HUES48 (cell line): ENCODE measurements at regions not wholly inside any gene's neighbourhood (a gene's known extent, or its start where the extent isn't known, plus 50 kb on each side); places are given as distances from the start of the nearest gene placed in this dataset.
"Not testable (repeated sequence)": the region's sequence is repeated elsewhere in the genome, so short reads cannot be mapped to it uniquely, and the experiment has no call there.

Experiments
- H3K27ac ChIP-seq: one replicate; pipeline ENCODE4 v1.7.0; 2013; ENCODE audit warnings: low read depth, low read length, inconsistent platforms
- H3K27me3 ChIP-seq: 2 replicates; pipeline ENCODE4 v1.6.1; 2013; ENCODE audit warnings: mild to moderate bottlenecking, low read length; ENCODE audit not compliant: control insufficient read depth, insufficient read depth
- H3K36me3 ChIP-seq: 2 replicates; pipeline ENCODE4 v1.6.1; 2013; ENCODE audit warnings: low read length; ENCODE audit not compliant: control insufficient read depth, insufficient read depth
- H3K4me1 ChIP-seq: 2 replicates; pipeline ENCODE4 v1.6.1; 2013; ENCODE audit warnings: mild to moderate bottlenecking, low read length; ENCODE audit not compliant: control insufficient read depth, insufficient read depth
- H3K4me3 ChIP-seq: 2 replicates; pipeline ENCODE4 v1.5.1; 2013; ENCODE audit warnings: mild to moderate bottlenecking, low read depth, low read length
- H3K9ac ChIP-seq: 2 replicates; pipeline ENCODE4 v1.6.1; 2013; ENCODE audit warnings: mild to moderate bottlenecking, low read depth, low read length, moderate library complexity
- H3K9me3 ChIP-seq: 2 replicates; pipeline ENCODE4 v1.6.1; 2013; ENCODE audit warnings: low read length; ENCODE audit not compliant: control insufficient read depth, insufficient read depth

DNA sequence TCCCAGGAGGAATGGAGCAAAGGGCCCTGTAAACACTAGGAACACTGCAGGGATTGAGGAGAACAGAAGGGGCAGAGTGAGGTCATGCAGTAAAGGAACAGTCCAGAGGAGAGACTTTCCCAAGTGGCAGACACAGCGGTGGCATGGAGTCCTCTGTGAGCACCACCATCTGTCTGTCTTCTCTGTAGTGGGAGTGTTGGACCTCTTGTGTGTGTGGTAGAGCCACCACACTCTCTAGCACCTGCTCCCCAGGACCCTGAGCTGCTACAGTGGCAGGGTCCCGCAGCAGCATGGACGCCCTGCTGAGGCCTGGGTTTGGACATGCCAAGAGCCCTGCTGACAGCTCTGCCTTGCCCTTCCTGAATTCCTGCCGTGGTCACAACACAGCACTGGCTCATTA lies 75.7 kb upstream of the LARP1 start:
- Histone ChIP-seq H3K27ac (no peak overlapping the region), H3K9ac (no peak overlapping the region), H3K27me3 (no peaks in the 10 kb centered on the region), H3K9me3 (no peaks in the 10 kb centered on the region), H3K36me3 (no peaks in the 10 kb centered on the region), H3K4me3 (no peak overlapping the region), H3K4me1 (peaks cover 9% of the 10 kb centered on the region; the same call in 1 of the 2 replicates)

DNA sequence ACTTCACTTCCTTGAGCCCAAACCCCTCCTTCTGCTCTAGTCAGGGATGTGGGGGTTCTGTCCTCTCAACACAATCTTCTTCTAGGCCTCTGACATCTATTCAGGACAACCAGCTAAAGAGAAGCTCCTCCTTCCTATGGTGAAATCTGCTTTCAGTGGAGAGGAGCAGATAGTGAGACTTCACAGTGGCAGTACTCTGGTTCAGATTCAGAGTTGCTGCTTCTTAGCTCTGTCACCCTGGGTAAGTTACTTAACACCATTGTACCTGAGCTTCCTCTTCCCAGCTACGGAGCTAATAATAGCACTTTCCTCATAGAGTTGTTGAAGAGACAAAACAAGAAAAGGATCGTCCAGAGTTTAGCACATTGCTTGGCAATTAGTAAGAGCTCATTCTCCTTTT lies 77.3 kb upstream of the LARP1 start:
- Histone ChIP-seq H3K9ac (no peak overlapping the region), H3K4me3 (no peak overlapping the region), H3K27me3 (no peaks in the 10 kb centered on the region), H3K4me1 (0 out of 2 replicates have a peak, but pooled peaks cover 3% of the 10 kb centered on the region), H3K27ac (no peak overlapping the region), H3K36me3 (no peaks in the 10 kb centered on the region), H3K9me3 (no peaks in the 10 kb centered on the region)

DNA sequence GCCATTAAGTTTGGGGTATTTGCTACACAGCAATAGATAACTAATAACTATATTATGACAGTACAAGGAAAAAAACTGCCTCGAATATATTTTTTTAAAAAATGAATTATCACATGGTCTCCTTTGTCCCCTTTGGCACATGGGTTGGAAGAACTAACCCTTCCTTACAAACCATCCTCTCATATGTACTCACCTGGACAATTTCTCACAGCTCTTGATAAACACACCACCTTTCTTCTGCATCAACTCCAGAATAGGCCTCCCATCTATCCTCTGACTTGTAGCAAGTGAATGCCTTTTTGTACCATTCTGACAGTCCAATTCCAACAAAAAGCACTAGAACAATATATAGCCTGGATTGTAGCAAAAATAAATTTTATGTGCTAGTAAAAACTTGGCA lies 78.7 kb upstream of the LARP1 start:
- Histone ChIP-seq H3K27ac (no peak overlapping the region), H3K4me1 (0 out of 2 replicates have a peak, but pooled peaks cover 3% of the 10 kb centered on the region), H3K36me3 (no peaks in the 10 kb centered on the region), H3K9ac (no peak overlapping the region), H3K4me3 (no peak overlapping the region), H3K9me3 (no peaks in the 10 kb centered on the region), H3K27me3 (no peaks in the 10 kb centered on the region)

DNA sequence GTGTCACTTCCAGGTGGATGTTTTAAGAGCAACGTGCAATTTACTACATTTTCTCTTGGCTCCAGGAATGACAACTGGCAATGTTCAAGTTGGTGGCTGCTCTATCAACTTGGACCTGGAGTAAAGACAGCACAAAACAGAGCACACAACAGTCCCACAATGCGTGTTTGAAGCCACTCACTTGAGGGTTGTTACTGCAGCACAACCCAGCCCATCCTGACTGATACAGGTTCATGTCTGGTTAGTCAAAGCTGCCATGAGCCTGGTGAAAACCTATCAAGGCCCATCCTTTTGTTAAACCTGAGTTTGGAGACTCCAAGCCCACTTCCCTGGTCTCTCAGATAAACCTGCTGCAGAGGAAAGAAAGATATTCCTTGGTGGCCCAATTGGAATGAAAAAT lies 81.1 kb upstream of the LARP1 start:
- no peaks in the 10 kb centered on the region for H3K27me3 ChIP-seq

DNA sequence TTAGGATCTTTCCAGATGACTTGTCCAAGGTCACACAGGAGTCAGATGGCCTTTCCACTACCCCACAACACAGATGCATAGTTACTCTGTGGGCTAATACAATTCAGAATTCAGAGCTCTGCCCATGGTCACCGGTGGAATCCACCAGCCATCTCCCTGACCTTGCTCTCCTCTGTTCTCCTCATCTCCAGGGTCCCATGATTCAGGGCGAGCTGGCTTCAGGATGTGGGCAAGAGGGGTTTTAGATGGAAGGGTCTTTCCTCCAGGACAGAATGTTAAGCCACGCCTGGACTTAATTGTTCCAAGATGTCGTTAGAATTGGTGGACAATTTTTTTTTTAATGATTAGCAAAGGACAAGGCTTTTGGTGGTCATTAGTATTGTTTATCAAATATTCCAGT lies 81.7 kb upstream of the LARP1 start:
- no peaks in the 10 kb centered on the region for H3K27me3 ChIP-seq
- H3K9ac ChIP-seq: no peak overlapping the region
- no peak overlapping the region for H3K27ac ChIP-seq

More for the DNA sequence above, 81.1 kb upstream of the LARP1 start:
- Histone ChIP-seq H3K4me3 (no peak overlapping the region), H3K9me3 (no peaks in the 10 kb centered on the region), H3K36me3 (no peaks in the 10 kb centered on the region), H3K4me1 (0 out of 2 replicates have a peak, but pooled peaks cover 3% of the 10 kb centered on the region), H3K27ac (no peak overlapping the region), H3K9ac (no peak overlapping the region)

DNA sequence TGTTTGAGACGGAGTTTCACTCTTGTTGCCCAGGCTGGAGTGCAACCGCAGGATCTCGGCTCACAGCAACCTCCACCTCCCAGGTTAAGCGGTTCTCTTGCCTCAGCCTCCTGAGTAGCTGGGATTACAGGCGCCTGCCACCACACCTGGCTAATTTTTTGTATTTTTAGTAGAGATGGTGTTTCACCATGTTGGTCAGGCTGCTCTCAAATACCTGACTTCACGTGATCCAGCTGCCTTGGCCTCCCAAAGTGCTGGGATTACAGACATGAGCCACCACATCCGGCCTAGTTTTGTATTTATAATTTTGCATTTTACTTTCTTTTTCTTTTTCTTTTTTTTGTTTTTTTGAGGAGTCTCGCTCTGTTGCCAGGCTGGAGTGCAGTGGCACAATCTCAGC lies 85.3 kb upstream of the LARP1 start:
- not testable (repeated sequence) for H3K4me3 ChIP-seq, H3K9ac ChIP-seq, H3K9me3 ChIP-seq, H3K27me3 ChIP-seq, H3K4me1 ChIP-seq, H3K36me3 ChIP-seq, H3K27ac ChIP-seq

More for the DNA sequence above, 81.7 kb upstream of the LARP1 start:
- H3K4me3 ChIP-seq: no peak overlapping the region
- no peaks in the 10 kb centered on the region for H3K36me3 ChIP-seq
- H3K9me3 ChIP-seq: no peaks in the 10 kb centered on the region
- H3K4me1 ChIP-seq: 0 out of 2 replicates have a peak, but pooled peaks cover 3% of the 10 kb centered on the region

DNA sequence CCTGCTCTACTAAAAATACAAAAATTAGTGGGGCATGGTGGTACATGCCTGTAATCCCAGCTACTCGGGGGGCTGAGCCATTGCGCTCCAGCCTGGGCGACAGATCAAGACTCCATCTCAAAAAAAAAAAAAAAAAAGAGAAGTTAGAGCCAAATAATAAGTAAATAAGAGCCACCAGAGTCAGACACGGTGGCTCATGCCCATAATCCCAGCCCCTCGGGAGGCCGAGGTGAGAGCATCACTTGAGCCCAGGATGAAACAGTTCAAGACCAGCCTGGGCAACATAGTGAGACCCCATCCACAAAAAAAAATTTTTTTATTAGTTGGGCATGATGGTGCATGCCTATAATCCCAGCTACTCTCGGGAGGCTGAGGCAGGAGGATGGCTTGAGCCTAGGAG lies 85.8 kb upstream of the LARP1 start:
- Histone ChIP-seq H3K9ac (no peak overlapping the region), H3K4me1 (no peaks in the 10 kb centered on the region), H3K27ac (no peak overlapping the region), H3K36me3 (no peaks in the 10 kb centered on the region), H3K9me3 (peaks cover 12% of the 10 kb centered on the region), H3K27me3 (no peaks in the 10 kb centered on the region), H3K4me3 (no peak overlapping the region)

DNA sequence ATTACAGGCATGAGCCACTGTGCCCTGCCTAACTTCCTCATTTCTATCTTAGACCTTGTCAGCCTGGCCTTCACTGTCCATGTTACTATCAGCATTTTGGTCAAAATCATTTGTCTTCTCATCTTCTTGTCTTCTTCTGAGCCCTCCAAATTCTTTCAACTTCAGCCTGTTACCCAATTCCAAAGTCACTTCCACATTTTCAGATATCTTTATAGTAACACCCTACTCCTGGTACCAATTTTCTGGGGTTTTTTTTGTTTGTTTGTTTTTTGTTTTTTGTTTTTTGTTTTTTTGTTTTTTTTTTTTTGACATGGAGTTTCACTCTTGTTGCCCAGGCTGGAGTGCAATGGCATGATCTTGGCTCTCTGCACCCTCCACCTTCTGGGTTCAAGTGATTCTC lies 90.3 kb upstream of the LARP1 start:
- Histone ChIP-seq H3K4me3 (no peak overlapping the region), H3K9ac (no peak overlapping the region), H3K9me3 (peaks cover 17% of the 10 kb centered on the region), H3K27me3 (no peaks in the 10 kb centered on the region), H3K27ac (no peak overlapping the region), H3K36me3 (no peaks in the 10 kb centered on the region), H3K4me1 (no peaks in the 10 kb centered on the region)

DNA sequence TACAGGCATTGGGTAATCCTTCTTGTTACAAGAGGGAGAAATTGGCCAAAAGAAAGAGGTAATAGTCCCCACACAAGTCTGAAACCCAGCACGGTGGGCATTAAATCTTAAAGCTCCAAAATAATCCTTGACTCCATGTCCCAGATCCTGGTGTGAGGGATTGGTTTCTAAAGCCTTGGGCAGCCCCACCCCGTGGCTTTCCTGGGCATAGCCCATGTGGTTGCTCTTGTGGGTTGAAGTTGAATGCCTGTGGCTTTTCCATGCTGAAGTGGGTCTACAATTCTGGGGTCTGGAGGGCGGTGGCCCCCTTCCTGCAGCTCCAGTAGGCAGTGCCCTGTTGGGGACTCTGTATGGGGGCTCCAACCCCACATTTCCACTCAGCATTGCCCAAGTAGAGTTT lies 91.8 kb upstream of the LARP1 start:
- Histone ChIP-seq H3K4me1 (no peaks in the 10 kb centered on the region), H3K9ac (no peak overlapping the region), H3K27me3 (no peaks in the 10 kb centered on the region), H3K27ac (no peak overlapping the region), H3K4me3 (no peak overlapping the region), H3K9me3 (peaks cover 17% of the 10 kb centered on the region), H3K36me3 (no peaks in the 10 kb centered on the region)

DNA sequence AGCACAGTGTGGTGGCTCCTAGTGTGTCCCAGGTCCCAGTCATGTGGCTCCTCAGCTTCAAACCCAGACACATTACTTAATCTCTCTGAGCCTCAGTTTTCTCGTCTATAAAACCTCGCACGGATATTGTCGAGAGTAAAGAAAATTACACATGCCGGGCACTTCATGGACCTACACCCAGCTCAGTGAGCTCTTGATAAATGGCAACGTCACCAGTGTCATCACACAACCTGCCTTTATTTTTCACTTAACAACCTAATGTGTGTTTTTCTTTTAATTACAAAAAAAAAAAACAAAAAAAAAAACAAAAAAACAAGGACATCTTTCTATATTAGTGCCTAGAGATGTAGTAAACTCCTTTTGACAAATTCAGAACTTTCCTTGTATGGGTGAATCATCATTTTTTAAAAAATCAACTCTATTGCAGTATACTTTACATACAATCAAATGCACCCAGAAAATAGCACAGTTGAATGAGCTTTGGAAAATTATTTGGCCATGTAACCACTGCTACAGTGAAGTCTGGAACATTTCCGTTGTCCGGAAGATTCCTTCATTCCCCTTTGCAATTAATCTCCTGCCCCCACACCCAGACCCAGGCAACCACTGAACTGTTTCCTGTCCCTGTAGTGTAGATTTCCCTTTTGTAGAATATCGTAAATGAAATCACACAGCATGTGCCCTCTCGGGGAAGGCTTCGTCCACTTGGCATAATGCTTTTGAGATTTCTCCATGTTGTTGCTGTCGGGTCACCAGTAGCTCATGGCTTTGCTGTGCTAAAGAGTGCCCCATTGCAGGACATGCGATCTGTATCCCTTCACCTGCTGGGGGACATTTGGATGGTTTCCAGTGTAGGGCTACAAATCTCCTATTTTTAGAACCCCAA lies 100.4 kb upstream of the LARP1 start:
- 0 out of 2 replicates have a peak, but pooled peaks cover 3% of the 10 kb centered on the region for H3K4me1 ChIP-seq
- H3K9me3 ChIP-seq: no peaks in the 10 kb centered on the region
- H3K36me3 ChIP-seq: no peaks in the 10 kb centered on the region
- H3K27ac ChIP-seq: no peak overlapping the region
- no peak overlapping the region for H3K4me3 ChIP-seq
- H3K9ac ChIP-seq: no peak overlapping the region
- no peaks in the 10 kb centered on the region for H3K27me3 ChIP-seq

DNA sequence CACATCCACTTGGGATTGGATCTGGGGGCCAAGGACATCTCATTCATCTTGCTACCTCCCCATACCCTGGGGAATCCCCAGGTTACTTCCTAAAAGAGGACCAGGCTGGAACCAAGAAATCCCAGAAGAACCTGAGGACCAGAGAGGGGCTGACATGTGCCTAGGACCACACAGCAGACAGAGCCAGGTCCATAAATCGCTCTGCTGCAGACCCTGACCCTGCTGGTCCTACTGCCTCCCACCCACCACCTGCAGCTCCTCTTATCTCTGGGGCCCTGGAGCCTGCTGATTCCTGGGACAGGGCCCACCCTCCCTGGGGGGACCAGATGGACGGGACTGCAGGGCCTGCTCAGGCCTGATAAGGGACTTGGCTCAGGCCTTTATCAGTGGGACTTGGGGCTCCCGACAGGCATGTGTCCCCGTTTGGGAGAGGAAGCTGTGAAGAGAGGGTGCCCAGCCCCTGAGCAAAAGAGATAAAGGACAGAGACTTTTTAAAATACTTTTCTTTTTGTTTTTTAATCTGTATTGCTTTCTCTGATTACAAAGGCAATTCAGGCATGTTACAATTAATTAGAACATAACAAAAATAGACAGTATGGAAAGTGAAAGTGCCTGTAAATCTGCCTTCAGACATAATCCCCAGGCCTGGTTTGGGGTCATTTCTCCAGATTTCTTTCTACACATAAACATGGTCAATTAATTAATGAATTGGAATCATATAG lies 101.3 kb upstream of the LARP1 start:
- no peak overlapping the region for H3K4me3 ChIP-seq
- no peak overlapping the region for H3K27ac ChIP-seq
- no peak overlapping the region for H3K9ac ChIP-seq
- 0 out of 2 replicates have a peak, but pooled peaks cover 3% of the 10 kb centered on the region for H3K4me1 ChIP-seq
- H3K36me3 ChIP-seq: no peaks in the 10 kb centered on the region
- no peaks in the 10 kb centered on the region for H3K9me3 ChIP-seq
- no peaks in the 10 kb centered on the region for H3K27me3 ChIP-seq
